Effector memory CD4-positive, alpha-beta T cell (primary cell): ENCODE measurements at regions not wholly inside any gene's neighbourhood (a gene's known extent, or its start where the extent isn't known, plus 50 kb on each side); places are given as distances from the start of the nearest gene placed in this dataset.
"Not testable (repeated sequence)": the region's sequence is repeated elsewhere in the genome, so short reads cannot be mapped to it uniquely, and the experiment has no call there.

Experiments
- DNase-seq, 3 donors: peaks; one replicate each; pipeline ENCODE4 v3.0.0-alpha.2; 2020
- H3K27ac ChIP-seq: 2 replicates; pipeline ENCODE4 v1.7.0; 2013; ENCODE audit warnings: mild to moderate bottlenecking, low read length, moderate library complexity; ENCODE audit not compliant: insufficient read depth, poor library complexity, severe bottlenecking
- H3K27me3 ChIP-seq: replicated peaks from 2 replicates; pipeline ENCODE4 v1.7.0; 2013; ENCODE audit warnings: mild to moderate bottlenecking, low read length; ENCODE audit not compliant: insufficient read depth, control insufficient read depth, poor library complexity, severe bottlenecking
- H3K36me3 ChIP-seq: 2 replicates; pipeline ENCODE4 v1.7.0; 2013; ENCODE audit warnings: mild to moderate bottlenecking, low read length, moderate library complexity; ENCODE audit not compliant: control insufficient read depth, insufficient read depth
- H3K4me1 ChIP-seq: 2 replicates; pipeline ENCODE4 v1.7.0; 2013; ENCODE audit warnings: low read length, mild to moderate bottlenecking; ENCODE audit not compliant: control insufficient read depth, insufficient read depth, poor library complexity, severe bottlenecking
- H3K4me3 ChIP-seq: 2 replicates; pipeline ENCODE4 v1.7.0; 2013; ENCODE audit warnings: low read length, low read depth, mild to moderate bottlenecking; ENCODE audit not compliant: insufficient read depth, poor library complexity, severe bottlenecking
- H3K9me3 ChIP-seq: 2 replicates; pipeline ENCODE4 v1.7.0; 2013; ENCODE audit warnings: mild to moderate bottlenecking, low read length, moderate library complexity; ENCODE audit not compliant: control insufficient read depth

GRCh38 chr9:7456377-7456776 is 343.2 kb downstream of the DMAC1 start:
- Histone ChIP-seq H3K4me3 (no peak overlapping the region), H3K27me3 (no peaks in the 10 kb centered on the region), H3K36me3 (no peaks in the 10 kb centered on the region), H3K27ac (no peak overlapping the region), H3K4me1 (no peaks in the 10 kb centered on the region), H3K9me3 (no peaks in the 10 kb centered on the region)
- no peak for DNase-seq

- Histone ChIP-seq H3K36me3 (no peaks in the 10 kb centered on the region), H3K27me3 (no peaks in the 10 kb centered on the region), H3K27ac (no peak overlapping the region), H3K9me3 (no peaks in the 10 kb centered on the region), H3K4me3 (no peak overlapping the region), H3K4me1 (no peaks in the 10 kb centered on the region)
- DNase-seq, result no peak
Measured at GRCh38 chr9:7454624-7455023, 345.0 kb downstream of the DMAC1 start.

GRCh38 chr9:7452378-7452777 is 347.2 kb downstream of the DMAC1 start:
- Histone ChIP-seq H3K27ac (no peak overlapping the region), H3K4me1 (no peaks in the 10 kb centered on the region), H3K9me3 (no peaks in the 10 kb centered on the region), H3K4me3 (no peak overlapping the region), H3K27me3 (no peaks in the 10 kb centered on the region), H3K36me3 (no peaks in the 10 kb centered on the region)
- DNase-seq, result no peak

- H3K4me1 ChIP-seq, result no peaks in the 10 kb centered on the region
- no peak overlapping the region for H3K27ac ChIP-seq
- no peak overlapping the region for H3K4me3 ChIP-seq
- DNase-seq, result no peak
- H3K9me3 ChIP-seq, result no peaks in the 10 kb centered on the region
- H3K36me3 ChIP-seq, result no peaks in the 10 kb centered on the region
- no peaks in the 10 kb centered on the region for H3K27me3 ChIP-seq
Measured at GRCh38 chr9:7451062-7451461, 348.5 kb downstream of the DMAC1 start.

GRCh38 chr9:7443541-7443940 is 356.0 kb downstream of the DMAC1 start:
- no peak for DNase-seq
- no peaks in the 10 kb centered on the region for H3K27me3 ChIP-seq
- no peaks in the 10 kb centered on the region for H3K9me3 ChIP-seq
- H3K27ac ChIP-seq, result no peak overlapping the region
- H3K4me1 ChIP-seq, result no peaks in the 10 kb centered on the region
- H3K4me3 ChIP-seq, result no peak overlapping the region
- no peaks in the 10 kb centered on the region for H3K36me3 ChIP-seq

GRCh38 chr9:7439355-7439995 is 360.1 kb downstream of the DMAC1 start:
- H3K27me3 ChIP-seq, result no peaks in the 10 kb centered on the region
- no peaks in the 10 kb centered on the region for H3K36me3 ChIP-seq
- no peaks in the 10 kb centered on the region for H3K9me3 ChIP-seq
- DNase-seq, result no peak
- no peak overlapping the region for H3K4me3 ChIP-seq
- no peaks in the 10 kb centered on the region for H3K4me1 ChIP-seq
- H3K27ac ChIP-seq, result no peak overlapping the region

GRCh38 chr9:7436754-7437153 is 362.8 kb downstream of the DMAC1 start:
- DNase-seq, result no peak
- no peaks in the 10 kb centered on the region for H3K9me3 ChIP-seq
- H3K27ac ChIP-seq, result no peak overlapping the region
- H3K4me3 ChIP-seq, result no peak overlapping the region
- no peaks in the 10 kb centered on the region for H3K4me1 ChIP-seq
- no peaks in the 10 kb centered on the region for H3K27me3 ChIP-seq
- H3K36me3 ChIP-seq, result no peaks in the 10 kb centered on the region

GRCh38 chr9:7433508-7434292 is 365.9 kb downstream of the DMAC1 start:
- H3K9me3 ChIP-seq, result no peaks in the 10 kb centered on the region
- no peak for DNase-seq
- H3K36me3 ChIP-seq, result no peaks in the 10 kb centered on the region
- H3K27ac ChIP-seq, result no peak overlapping the region
- H3K4me3 ChIP-seq, result no peak overlapping the region
- no peaks in the 10 kb centered on the region for H3K4me1 ChIP-seq
- H3K27me3 ChIP-seq, result no peaks in the 10 kb centered on the region

- no peak overlapping the region for H3K4me3 ChIP-seq
- H3K9me3 ChIP-seq, result no peaks in the 10 kb centered on the region
- no peaks in the 10 kb centered on the region for H3K36me3 ChIP-seq
- DNase-seq, result no peak
- no peaks in the 10 kb centered on the region for H3K27me3 ChIP-seq
- no peaks in the 10 kb centered on the region for H3K4me1 ChIP-seq
- H3K27ac ChIP-seq, result no peak overlapping the region
Measured at GRCh38 chr9:7432989-7433388, 366.6 kb downstream of the DMAC1 start.

- not testable (repeated sequence) for DNase-seq, H3K4me1 ChIP-seq, H3K36me3 ChIP-seq, H3K27me3 ChIP-seq, H3K27ac ChIP-seq, H3K4me3 ChIP-seq, H3K9me3 ChIP-seq
Measured at GRCh38 chr9:7417397-7417796, 382.2 kb downstream of the DMAC1 start.
